ENCODE measurements at regions not wholly inside any gene's neighbourhood (a gene's known extent, or its start where the extent isn't known, plus 50 kb on each side); places are given as distances from the start of the nearest gene placed in this dataset.

GRCh38 chr6:15775076-15775634 is 112.3 kb upstream of the DTNBP1 start:
- Mint-ChIP-seq H3K27me3 (peaks cover 0 to 6% (median 0%) of the 10 kb centered on the region in 5 donors), H3K36me3 (no peaks in the 10 kb centered on the region), H3K4me1 (no peaks in the 10 kb centered on the region), H3K27ac (no peak overlapping the region), H3K9me3 (no peaks in the 10 kb centered on the region), H3K4me3 (no peak overlapping the region)
- POLR2A ChIA-PET = no interaction called here
- ATAC-seq (no peak), DNase-seq (no peak)

- POLR2A ChIA-PET = no interaction called here
- DNase-seq (no peak), ATAC-seq (no peak)
- no peaks in the 10 kb centered on the region for H3K36me3 Mint-ChIP-seq
- no peak overlapping the region for H3K27ac Mint-ChIP-seq
- H3K27me3 Mint-ChIP-seq = peaks cover 0 to 6% (median 0%) of the 10 kb centered on the region in 5 donors
- no peaks in the 10 kb centered on the region for H3K9me3 Mint-ChIP-seq
- H3K4me3 Mint-ChIP-seq = no peak overlapping the region
- no peaks in the 10 kb centered on the region for H3K4me1 Mint-ChIP-seq
These were observed 111.1 kb upstream of the DTNBP1 start for GRCh38 chr6:15773806-15774410.

- no peaks in the 10 kb centered on the region for H3K36me3 Mint-ChIP-seq
- no peak overlapping the region for H3K27ac Mint-ChIP-seq
- POLR2A ChIA-PET = no interaction called here
- no peak for ATAC-seq
- peaks cover 0 to 3% (median 0%) of the 10 kb centered on the region in 5 donors for H3K27me3 Mint-ChIP-seq
- DNase-seq = no peak
- no peaks in the 10 kb centered on the region for H3K4me1 Mint-ChIP-seq
- H3K9me3 Mint-ChIP-seq = no peaks in the 10 kb centered on the region
- H3K4me3 Mint-ChIP-seq = no peak overlapping the region
These were observed 107.7 kb upstream of the DTNBP1 start for GRCh38 chr6:15770347-15771143.

GRCh38 chr6:15769511-15770018 is 106.7 kb upstream of the DTNBP1 start:
- Mint-ChIP-seq H3K36me3 (no peaks in the 10 kb centered on the region), H3K4me3 (no peak overlapping the region), H3K27me3 (peaks cover 0 to 3% (median 0%) of the 10 kb centered on the region in 5 donors), H3K27ac (no peak overlapping the region), H3K9me3 (no peaks in the 10 kb centered on the region), H3K4me1 (no peaks in the 10 kb centered on the region)
- ATAC-seq = no peak
- POLR2A ChIA-PET = no interaction called here
- no peak for DNase-seq

- no peak overlapping the region for H3K4me3 Mint-ChIP-seq
- H3K36me3 Mint-ChIP-seq = no peaks in the 10 kb centered on the region
- POLR2A ChIA-PET = no interaction called here
- ATAC-seq (no peak), DNase-seq (no peak)
- no peak overlapping the region for H3K27ac Mint-ChIP-seq
- no peaks in the 10 kb centered on the region for H3K4me1 Mint-ChIP-seq
- H3K9me3 Mint-ChIP-seq = no peaks in the 10 kb centered on the region
- peaks cover 0 to 2% (median 1%) of the 10 kb centered on the region in 5 donors for H3K27me3 Mint-ChIP-seq
These were observed 106.2 kb upstream of the DTNBP1 start for GRCh38 chr6:15768999-15769398.

- Mint-ChIP-seq H3K27ac (no peak overlapping the region), H3K4me1 (no peaks in the 10 kb centered on the region), H3K9me3 (no peaks in the 10 kb centered on the region), H3K27me3 (peaks cover 0 to 4% (median 0%) of the 10 kb centered on the region in 5 donors), H3K4me3 (no peak overlapping the region), H3K36me3 (no peaks in the 10 kb centered on the region)
- POLR2A ChIA-PET = no interaction called here
- no peak for DNase-seq
- ATAC-seq = no peak
These were observed 101.0 kb upstream of the DTNBP1 start for GRCh38 chr6:15763837-15764236.

- Mint-ChIP-seq H3K27ac (no peak overlapping the region), H3K4me1 (no peaks in the 10 kb centered on the region), H3K9me3 (no peaks in the 10 kb centered on the region), H3K27me3 (peaks cover 0 to 4% (median 0%) of the 10 kb centered on the region in 5 donors), H3K36me3 (no peaks in the 10 kb centered on the region), H3K4me3 (no peak overlapping the region)
- DNase-seq (no peak), ATAC-seq (no peak)
- POLR2A ChIA-PET = no interaction called here
These were observed 100.5 kb upstream of the DTNBP1 start for GRCh38 chr6:15763364-15763763.

- POLR2A ChIA-PET = no interaction called here
- ATAC-seq = no peak
- Mint-ChIP-seq H3K27me3 (peaks cover 0 to 4% (median 0%) of the 10 kb centered on the region in 5 donors), H3K27ac (no peak overlapping the region), H3K4me3 (no peak overlapping the region), H3K4me1 (no peaks in the 10 kb centered on the region), H3K9me3 (peaks cover 0 to 2% (median 0%) of the 10 kb centered on the region in 9 donors), H3K36me3 (no peaks in the 10 kb centered on the region)
- DNase-seq = no peak
These were observed 98.2 kb upstream of the DTNBP1 start for GRCh38 chr6:15761045-15761502.

GRCh38 chr6:15758631-15759215 is 95.9 kb upstream of the DTNBP1 start:
- POLR2A ChIA-PET = no interaction called here
- ATAC-seq (no peak), DNase-seq (no peak)
- Mint-ChIP-seq H3K9me3 (peaks cover 0 to 2% (median 0%) of the 10 kb centered on the region in 9 donors), H3K27ac (no peak overlapping the region), H3K36me3 (no peaks in the 10 kb centered on the region), H3K27me3 (peaks cover 0 to 2% (median 0%) of the 10 kb centered on the region in 5 donors), H3K4me1 (no peaks in the 10 kb centered on the region), H3K4me3 (no peak overlapping the region)

- ATAC-seq (no peak), DNase-seq (no peak)
- peaks cover 0 to 2% (median 0%) of the 10 kb centered on the region in 9 donors for H3K9me3 Mint-ChIP-seq
- POLR2A ChIA-PET = no interaction called here
- H3K27ac Mint-ChIP-seq = no peak overlapping the region
- H3K4me3 Mint-ChIP-seq = no peak overlapping the region
- H3K36me3 Mint-ChIP-seq = no peaks in the 10 kb centered on the region
- no peaks in the 10 kb centered on the region for H3K4me1 Mint-ChIP-seq
- H3K27me3 Mint-ChIP-seq = peaks cover 0 to 3% (median 0%) of the 10 kb centered on the region in 5 donors
These were observed 92.7 kb upstream of the DTNBP1 start for GRCh38 chr6:15755526-15755925.

- POLR2A ChIA-PET = no interaction called here
- H3K27ac Mint-ChIP-seq = no peak overlapping the region
These were observed 91.9 kb upstream of the DTNBP1 start for GRCh38 chr6:15754706-15755079.

GRCh38 chr6:15754035-15754705 is 91.3 kb upstream of the DTNBP1 start:
- Mint-ChIP-seq H3K9me3 (peaks cover 0 to 2% (median 0%) of the 10 kb centered on the region in 9 donors), H3K27me3 (peaks cover 0 to 3% (median 0%) of the 10 kb centered on the region in 5 donors), H3K36me3 (no peaks in the 10 kb centered on the region), H3K27ac (no peak overlapping the region), H3K4me1 (no peaks in the 10 kb centered on the region), H3K4me3 (no peak overlapping the region)
- ATAC-seq = no peak
- DNase-seq = no peak
- POLR2A ChIA-PET = no interaction called here

More at GRCh38 chr6:15754706-15755079, 91.9 kb upstream of the DTNBP1 start:
- Mint-ChIP-seq H3K4me1 (no peaks in the 10 kb centered on the region), H3K27me3 (peaks cover 0 to 3% (median 0%) of the 10 kb centered on the region in 5 donors), H3K36me3 (no peaks in the 10 kb centered on the region), H3K4me3 (no peak overlapping the region), H3K9me3 (peaks cover 0 to 2% (median 0%) of the 10 kb centered on the region in 9 donors)
- DNase-seq (no peak), ATAC-seq (no peak)

Measured in naive thymus-derived CD8-positive, alpha-beta T cell (primary cell).